Keratinocyte (primary cell): ENCODE measurements at regions not wholly inside any gene's neighbourhood (a gene's known extent, or its start where the extent isn't known, plus 50 kb on each side); places are given as distances from the start of the nearest gene placed in this dataset.

Source experiments
- DNase-seq: peaks from one replicate; pipeline ENCODE4 v3.0.0-alpha.2; 2011; ENCODE audit warnings: low read depth, missing footprints, low spot score
- FAIRE-seq: peaks from 2 replicates; lab custom pipeline; 2011; peaks lifted over from hg19 to GRCh38; lab: Jason Lieb, UNC
- H2AFZ ChIP-seq: 2 replicates; pipeline ENCODE4 v1.6.0; 2012; ENCODE audit warnings: low read length, control low read depth, inconsistent platforms; ENCODE audit not compliant: control insufficient read depth
- H3K27ac ChIP-seq: 2 replicates; pipeline ENCODE4 v1.5.1; 2011; ENCODE audit warnings: low read length; ENCODE audit not compliant: control insufficient read depth, insufficient read depth
- H3K27me3 ChIP-seq: 3 replicates; pipeline ENCODE4 v1.6.0; 2011; ENCODE audit warnings: low read length; ENCODE audit not compliant: control insufficient read depth, insufficient read depth; ENCODE audit errors: extremely low read depth
- H3K36me3 ChIP-seq, 2 experiments: 2 replicates in 1 of 2; 3 replicates in 1 of 2; pipeline ENCODE4 v1.5.1; 2011; ENCODE audit warnings: low read length in 2 of 2, mild to moderate bottlenecking in 1 of 2; ENCODE audit not compliant: control insufficient read depth in 2 of 2, insufficient read depth in 2 of 2; ENCODE audit errors: extremely low read depth in 1 of 2
- H3K4me1 ChIP-seq: 3 replicates; pipeline ENCODE4 v1.5.1; 2011; ENCODE audit warnings: low read length; ENCODE audit not compliant: control insufficient read depth, insufficient read depth; ENCODE audit errors: extremely low read depth
- H3K4me2 ChIP-seq: 3 replicates; pipeline ENCODE4 v1.6.0; 2011; ENCODE audit warnings: low read depth, low read length; ENCODE audit not compliant: control insufficient read depth, insufficient read depth; ENCODE audit errors: extremely low read depth
- H3K4me3 ChIP-seq, 3 experiments: fragments of 200-600 bp in 1 of 3; sonication (generic) in 1 of 3; 2 replicates in 2 of 3; 3 replicates in 1 of 3; pipeline ENCODE4 v1.5.1; 2011 to 2016; ENCODE audit warnings: low read length in 3 of 3, mild to moderate bottlenecking in 3 of 3, control low read depth in 2 of 3, inconsistent platforms in 1 of 3, low read depth in 1 of 3, mixed read lengths in 1 of 3, mixed run types in 1 of 3, moderate library complexity in 1 of 3; ENCODE audit not compliant: control insufficient read depth in 2 of 3, insufficient read depth in 2 of 3; ENCODE audit errors: extremely low read depth in 1 of 3
- H3K79me2 ChIP-seq: 2 replicates; pipeline ENCODE4 v1.6.0; 2012; ENCODE audit warnings: low read length; ENCODE audit not compliant: control insufficient read depth, insufficient read depth
- H3K9ac ChIP-seq: 3 replicates; pipeline ENCODE4 v1.6.0; 2011; ENCODE audit warnings: low read length; ENCODE audit not compliant: control insufficient read depth, insufficient read depth; ENCODE audit errors: extremely low read depth
- H3K9me1 ChIP-seq: 3 replicates; pipeline ENCODE4 v1.6.0; 2011; ENCODE audit warnings: low read length; ENCODE audit not compliant: control insufficient read depth, insufficient read depth; ENCODE audit errors: extremely low read depth
- H3K9me3 ChIP-seq: 2 replicates; pipeline ENCODE4 v1.5.1; 2012; ENCODE audit warnings: low read depth, low read length; ENCODE audit not compliant: control insufficient read depth
- H4K20me1 ChIP-seq: 3 replicates; pipeline ENCODE4 v1.6.0; 2011; ENCODE audit warnings: low read length; ENCODE audit not compliant: control insufficient read depth, insufficient read depth; ENCODE audit errors: extremely low read depth
- CTCF ChIP-seq, 3 experiments: IDR thresholded peaks in 1 of 3; conservative IDR thresholded peaks in 1 of 3; optimal IDR thresholded peaks in 1 of 3; 2 replicates in 2 of 3; 3 replicates in 1 of 3; pipeline versions ENCODE3 to v1.5.1; 2011; ENCODE audit warnings: low read length in 3 of 3, mild to moderate bottlenecking in 3 of 3, moderate library complexity in 2 of 3, control low read depth in 1 of 3, inconsistent platforms in 1 of 3; ENCODE audit not compliant: insufficient read depth in 2 of 3; ENCODE audit errors: extremely low read depth in 1 of 3
- EZH2 ChIP-seq: IDR thresholded peaks from one replicate; pipeline ENCODE4 v1.6.1; 2012; ENCODE audit warnings: inconsistent platforms, mild to moderate bottlenecking, low read length, moderate library complexity
- dilution Hi-C: fragments of 300-500 bp; cut with MboI; formaldehyde crosslinking; loops from one replicate; pipeline ENCODE4 v1.7.0; 2020; ENCODE audit warnings: low sequenced_read_pairs; ENCODE audit not compliant: extremely low pct_ligation_motif_present

GRCh38 chr2:2797797-2798196 is 466.7 kb upstream of the MYT1L start:
- Histone ChIP-seq H3K4me1 (no peaks in the 10 kb centered on the region), H3K27ac (no peak overlapping the region), H3K36me3 (no peaks in the 10 kb centered on the region), H3K4me2 (no peak overlapping the region), H2AFZ (no peak overlapping the region), H3K4me3 (no peak overlapping the region), H3K79me2 (no peaks in the 10 kb centered on the region), H4K20me1 (no peaks in the 10 kb centered on the region), H3K9me3 (no peaks in the 10 kb centered on the region), H3K9ac (no peak overlapping the region), H3K9me1 (no peaks in the 10 kb centered on the region), H3K27me3 (no peaks in the 10 kb centered on the region)
- FAIRE-seq: no peak
- dilution Hi-C loops: no loop called here
- TF ChIP-seq CTCF (optimal IDR thresholded peaks at IDR 0.05 in 1 of 3, IDR thresholded peaks at IDR 0.05 in 1 of 3, conservative IDR thresholded peaks at IDR 0.05 in 1 of 3; ENCODE audit: extremely low read depth in 1 of 3, insufficient read depth in 2 of 3, low read length in 3 of 3) (no peak), EZH2 (no peak)
- DNase-seq: no peak

- H4K20me1 ChIP-seq: no peaks in the 10 kb centered on the region
- H3K4me1 ChIP-seq: no peaks in the 10 kb centered on the region
- H2AFZ ChIP-seq: no peak overlapping the region
- H3K27me3 ChIP-seq: no peaks in the 10 kb centered on the region
- no peaks in the 10 kb centered on the region for H3K9me3 ChIP-seq
- no peak overlapping the region for H3K9ac ChIP-seq
- TF ChIP-seq EZH2 (no peak), CTCF (optimal IDR thresholded peaks at IDR 0.05 in 1 of 3, IDR thresholded peaks at IDR 0.05 in 1 of 3, conservative IDR thresholded peaks at IDR 0.05 in 1 of 3; ENCODE audit: extremely low read depth in 1 of 3, insufficient read depth in 2 of 3, low read length in 3 of 3) (no peak)
- FAIRE-seq (no peak), DNase-seq (no peak)
- no peaks in the 10 kb centered on the region for H3K9me1 ChIP-seq
- H3K27ac ChIP-seq: no peak overlapping the region
- no peaks in the 10 kb centered on the region for H3K79me2 ChIP-seq
- no peak overlapping the region for H3K4me3 ChIP-seq
- dilution Hi-C loops: no loop called here
- no peak overlapping the region for H3K4me2 ChIP-seq
- no peaks in the 10 kb centered on the region for H3K36me3 ChIP-seq
Observed at GRCh38 chr2:2796207-2796606, 465.1 kb upstream of the MYT1L start.
